Activated naive CD8-positive, alpha-beta T cell (primary cell): ENCODE measurements at regions not wholly inside any gene's neighbourhood (a gene's known extent, or its start where the extent isn't known, plus 50 kb on each side); places are given as distances from the start of the nearest gene placed in this dataset.

Experiments
- H3K27ac Mint-ChIP-seq: one replicate; pipeline ENCODE4 v1.8.0; 2021; ENCODE audit warnings: mixed read lengths
- H3K27me3 Mint-ChIP-seq: one replicate; pipeline ENCODE4 v1.8.0; 2021; ENCODE audit warnings: mixed read lengths
- H3K36me3 Mint-ChIP-seq: one replicate; pipeline ENCODE4 v1.8.0; 2021; ENCODE audit warnings: mixed read lengths
- H3K4me1 Mint-ChIP-seq: one replicate; pipeline ENCODE4 v1.8.0; 2021; ENCODE audit warnings: low read depth, mixed read lengths
- H3K4me3 Mint-ChIP-seq: one replicate; pipeline ENCODE4 v1.8.0; 2021; ENCODE audit warnings: mild to moderate bottlenecking, mixed read lengths
- H3K9me3 Mint-ChIP-seq: one replicate; pipeline ENCODE4 v1.8.0; 2021; ENCODE audit warnings: low read depth, mixed read lengths

- Mint-ChIP-seq H3K4me3 (no peak overlapping the region), H3K36me3 (no peaks in the 10 kb centered on the region), H3K27me3 (peaks cover 6% of the 10 kb centered on the region), H3K27ac (no peak overlapping the region), H3K4me1 (no peaks in the 10 kb centered on the region), H3K9me3 (no peaks in the 10 kb centered on the region)
Measured at GRCh38 chr12:88960213-88960878, 380.1 kb upstream of the KITLG start.

GRCh38 chr12:88958946-88959345 is 378.7 kb upstream of the KITLG start:
- Mint-ChIP-seq H3K4me1 (no peaks in the 10 kb centered on the region), H3K27me3 (peaks cover 6% of the 10 kb centered on the region), H3K9me3 (no peaks in the 10 kb centered on the region), H3K27ac (no peak overlapping the region), H3K4me3 (no peak overlapping the region), H3K36me3 (no peaks in the 10 kb centered on the region)

- no peak overlapping the region for H3K4me3 Mint-ChIP-seq
- no peak overlapping the region for H3K27ac Mint-ChIP-seq
- H3K4me1 Mint-ChIP-seq, result no peaks in the 10 kb centered on the region
- no peaks in the 10 kb centered on the region for H3K9me3 Mint-ChIP-seq
- H3K27me3 Mint-ChIP-seq, result peaks cover 8% of the 10 kb centered on the region
- no peaks in the 10 kb centered on the region for H3K36me3 Mint-ChIP-seq
Measured at GRCh38 chr12:88958153-88958552, 377.9 kb upstream of the KITLG start.

- H3K9me3 Mint-ChIP-seq, result no peaks in the 10 kb centered on the region
- H3K4me3 Mint-ChIP-seq, result no peak overlapping the region
- no peaks in the 10 kb centered on the region for H3K4me1 Mint-ChIP-seq
- H3K27me3 Mint-ChIP-seq, result peaks cover 8% of the 10 kb centered on the region
- H3K36me3 Mint-ChIP-seq, result no peaks in the 10 kb centered on the region
- no peak overlapping the region for H3K27ac Mint-ChIP-seq
Measured at GRCh38 chr12:88957358-88957757, 377.1 kb upstream of the KITLG start.

- H3K27me3 Mint-ChIP-seq, result peaks cover 2% of the 10 kb centered on the region
- no peaks in the 10 kb centered on the region for H3K36me3 Mint-ChIP-seq
- H3K4me1 Mint-ChIP-seq, result no peaks in the 10 kb centered on the region
- no peak overlapping the region for H3K27ac Mint-ChIP-seq
- H3K4me3 Mint-ChIP-seq, result no peak overlapping the region
- H3K9me3 Mint-ChIP-seq, result no peaks in the 10 kb centered on the region
Measured at GRCh38 chr12:88955531-88955930, 375.3 kb upstream of the KITLG start.

- H3K4me1 Mint-ChIP-seq, result no peaks in the 10 kb centered on the region
- H3K27ac Mint-ChIP-seq, result no peak overlapping the region
- no peaks in the 10 kb centered on the region for H3K36me3 Mint-ChIP-seq
- no peaks in the 10 kb centered on the region for H3K9me3 Mint-ChIP-seq
- peaks cover 2% of the 10 kb centered on the region for H3K27me3 Mint-ChIP-seq
- no peak overlapping the region for H3K4me3 Mint-ChIP-seq
Measured at GRCh38 chr12:88953029-88953586, 372.8 kb upstream of the KITLG start.

- H3K36me3 Mint-ChIP-seq, result no peaks in the 10 kb centered on the region
- H3K4me3 Mint-ChIP-seq, result no peak overlapping the region
- H3K4me1 Mint-ChIP-seq, result no peaks in the 10 kb centered on the region
- no peak overlapping the region for H3K27ac Mint-ChIP-seq
- H3K27me3 Mint-ChIP-seq, result peaks cover 5% of the 10 kb centered on the region
- no peaks in the 10 kb centered on the region for H3K9me3 Mint-ChIP-seq
Measured at GRCh38 chr12:88952562-88952942, 372.3 kb upstream of the KITLG start.

- Mint-ChIP-seq H3K4me3 (no peak overlapping the region), H3K9me3 (no peaks in the 10 kb centered on the region), H3K4me1 (no peaks in the 10 kb centered on the region), H3K36me3 (no peaks in the 10 kb centered on the region), H3K27me3 (peaks cover 5% of the 10 kb centered on the region), H3K27ac (no peak overlapping the region)
Measured at GRCh38 chr12:88951860-88952561, 371.7 kb upstream of the KITLG start.

- Mint-ChIP-seq H3K27ac (no peak overlapping the region), H3K27me3 (peaks cover 7% of the 10 kb centered on the region), H3K36me3 (no peaks in the 10 kb centered on the region), H3K4me1 (no peaks in the 10 kb centered on the region), H3K9me3 (no peaks in the 10 kb centered on the region), H3K4me3 (no peak overlapping the region)
Measured at GRCh38 chr12:88951177-88951576, 370.9 kb upstream of the KITLG start.

GRCh38 chr12:88947486-88948043 is 367.3 kb upstream of the KITLG start:
- no peaks in the 10 kb centered on the region for H3K36me3 Mint-ChIP-seq
- H3K9me3 Mint-ChIP-seq, result no peaks in the 10 kb centered on the region
- no peak overlapping the region for H3K4me3 Mint-ChIP-seq
- H3K27ac Mint-ChIP-seq, result no peak overlapping the region
- no peaks in the 10 kb centered on the region for H3K4me1 Mint-ChIP-seq
- H3K27me3 Mint-ChIP-seq, result peaks cover 7% of the 10 kb centered on the region

GRCh38 chr12:88946372-88946997 is 366.2 kb upstream of the KITLG start:
- Mint-ChIP-seq H3K9me3 (no peaks in the 10 kb centered on the region), H3K4me1 (no peaks in the 10 kb centered on the region), H3K27me3 (peaks cover 7% of the 10 kb centered on the region), H3K4me3 (no peak overlapping the region), H3K27ac (no peak overlapping the region), H3K36me3 (no peaks in the 10 kb centered on the region)

GRCh38 chr12:88945051-88945732 is 364.9 kb upstream of the KITLG start:
- no peak overlapping the region for H3K27ac Mint-ChIP-seq
- no peaks in the 10 kb centered on the region for H3K36me3 Mint-ChIP-seq
- H3K9me3 Mint-ChIP-seq, result no peaks in the 10 kb centered on the region
- peaks cover 7% of the 10 kb centered on the region for H3K27me3 Mint-ChIP-seq
- H3K4me1 Mint-ChIP-seq, result no peaks in the 10 kb centered on the region
- H3K4me3 Mint-ChIP-seq, result no peak overlapping the region

- Mint-ChIP-seq H3K9me3 (no peaks in the 10 kb centered on the region), H3K27ac (no peak overlapping the region), H3K4me3 (no peak overlapping the region), H3K4me1 (no peaks in the 10 kb centered on the region), H3K27me3 (peaks cover 7% of the 10 kb centered on the region), H3K36me3 (no peaks in the 10 kb centered on the region)
Measured at GRCh38 chr12:88944397-88944796, 364.1 kb upstream of the KITLG start.

GRCh38 chr12:88940854-88941253 is 360.6 kb upstream of the KITLG start:
- H3K27ac Mint-ChIP-seq, result no peak overlapping the region
- H3K4me1 Mint-ChIP-seq, result no peaks in the 10 kb centered on the region
- H3K27me3 Mint-ChIP-seq, result peaks cover 3% of the 10 kb centered on the region
- no peaks in the 10 kb centered on the region for H3K36me3 Mint-ChIP-seq
- H3K4me3 Mint-ChIP-seq, result no peak overlapping the region
- H3K9me3 Mint-ChIP-seq, result no peaks in the 10 kb centered on the region

- Mint-ChIP-seq H3K4me3 (no peak overlapping the region), H3K9me3 (no peaks in the 10 kb centered on the region), H3K36me3 (no peaks in the 10 kb centered on the region), H3K27me3 (peaks cover 2% of the 10 kb centered on the region), H3K4me1 (no peaks in the 10 kb centered on the region), H3K27ac (no peak overlapping the region)
Measured at GRCh38 chr12:88935856-88936255, 355.6 kb upstream of the KITLG start.
